ENCODE measurements at regions not wholly inside any gene's neighbourhood (a gene's known extent, or its start where the extent isn't known, plus 50 kb on each side); places are given as distances from the start of the nearest gene placed in this dataset.
"Not testable (repeated sequence)": the region's sequence is repeated elsewhere in the genome, so short reads cannot be mapped to it uniquely, and the experiment has no call there.

GRCh38 chr21:5057077-5057476 lies 5464.3 kb upstream of the TPTE start:
- TF ChIP-seq, protein P1, sequence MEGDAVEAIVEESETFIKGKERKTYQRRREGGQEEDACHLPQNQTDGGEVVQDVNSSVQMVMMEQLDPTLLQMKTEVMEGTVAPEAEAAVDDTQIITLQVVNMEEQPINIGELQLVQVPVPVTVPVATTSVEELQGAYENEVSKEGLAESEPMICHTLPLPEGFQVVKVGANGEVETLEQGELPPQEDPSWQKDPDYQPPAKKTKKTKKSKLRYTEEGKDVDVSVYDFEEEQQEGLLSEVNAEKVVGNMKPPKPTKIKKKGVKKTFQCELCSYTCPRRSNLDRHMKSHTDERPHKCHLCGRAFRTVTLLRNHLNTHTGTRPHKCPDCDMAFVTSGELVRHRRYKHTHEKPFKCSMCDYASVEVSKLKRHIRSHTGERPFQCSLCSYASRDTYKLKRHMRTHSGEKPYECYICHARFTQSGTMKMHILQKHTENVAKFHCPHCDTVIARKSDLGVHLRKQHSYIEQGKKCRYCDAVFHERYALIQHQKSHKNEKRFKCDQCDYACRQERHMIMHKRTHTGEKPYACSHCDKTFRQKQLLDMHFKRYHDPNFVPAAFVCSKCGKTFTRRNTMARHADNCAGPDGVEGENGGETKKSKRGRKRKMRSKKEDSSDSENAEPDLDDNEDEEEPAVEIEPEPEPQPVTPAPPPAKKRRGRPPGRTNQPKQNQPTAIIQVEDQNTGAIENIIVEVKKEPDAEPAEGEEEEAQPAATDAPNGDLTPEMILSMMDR (IDR thresholded peaks at IDR 0.05; ENCODE audit: low read depth, low read length), result not testable (repeated sequence)
- TF ChIP-seq MAX (IDR thresholded peaks at IDR 0.05; ENCODE audit: low read depth, low read length), result not testable (repeated sequence)

Measured in NB4 (cell line).